ENCODE measurements at regions not wholly inside any gene's neighbourhood (a gene's known extent, or its start where the extent isn't known, plus 50 kb on each side); places are given as distances from the start of the nearest gene placed in this dataset.

- no peaks in the 10 kb centered on the region for H3K27me3 ChIP-seq (ENCODE audit: control insufficient read depth, insufficient read depth, low read length)
- H3K9me3 ChIP-seq (ENCODE audit: control insufficient read depth, low read depth, low read length) = no peaks in the 10 kb centered on the region
- H3K9ac ChIP-seq (ENCODE audit: low read length) = no peak overlapping the region
- H3K36me3 ChIP-seq (ENCODE audit: control insufficient read depth, low read depth, low read length) = no peaks in the 10 kb centered on the region
- no peak overlapping the region for H3K4me3 ChIP-seq (ENCODE audit: low read length)
- no peaks in the 10 kb centered on the region for H3K4me1 ChIP-seq (ENCODE audit: control insufficient read depth, low read depth, low read length)
- no peak overlapping the region for H3K27ac ChIP-seq (ENCODE audit: low read length)
These were observed 119.3 kb downstream of the PDHA2 start for GRCh38 chr4:95959182-95959581.

- H3K36me3 ChIP-seq (ENCODE audit: control insufficient read depth, low read depth, low read length) = no peaks in the 10 kb centered on the region
- no peak overlapping the region for H3K4me3 ChIP-seq (ENCODE audit: low read length)
- no peak overlapping the region for H3K9ac ChIP-seq (ENCODE audit: low read length)
- no peak overlapping the region for H3K27ac ChIP-seq (ENCODE audit: low read length)
- H3K9me3 ChIP-seq (ENCODE audit: control insufficient read depth, low read depth, low read length) = no peaks in the 10 kb centered on the region
- H3K27me3 ChIP-seq (ENCODE audit: control insufficient read depth, insufficient read depth, low read length) = no peaks in the 10 kb centered on the region
- no peaks in the 10 kb centered on the region for H3K4me1 ChIP-seq (ENCODE audit: control insufficient read depth, low read depth, low read length)
These were observed 119.7 kb downstream of the PDHA2 start for GRCh38 chr4:95959633-95960032.

- Histone ChIP-seq H3K27ac (ENCODE audit: low read length) (no peak overlapping the region), H3K4me1 (ENCODE audit: control insufficient read depth, low read depth, low read length) (no peaks in the 10 kb centered on the region), H3K9me3 (ENCODE audit: control insufficient read depth, low read depth, low read length) (no peaks in the 10 kb centered on the region), H3K27me3 (ENCODE audit: control insufficient read depth, insufficient read depth, low read length) (no peaks in the 10 kb centered on the region), H3K36me3 (ENCODE audit: control insufficient read depth, low read depth, low read length) (no peaks in the 10 kb centered on the region), H3K9ac (ENCODE audit: low read length) (no peak overlapping the region), H3K4me3 (ENCODE audit: low read length) (no peak overlapping the region)
These were observed 123.6 kb downstream of the PDHA2 start for GRCh38 chr4:95963456-95963855.

GRCh38 chr4:95979961-95980876 is 140.3 kb downstream of the PDHA2 start:
- H3K27ac ChIP-seq (ENCODE audit: low read length) = no peak overlapping the region
- H3K9me3 ChIP-seq (ENCODE audit: control insufficient read depth, low read depth, low read length) = no peaks in the 10 kb centered on the region
- no peaks in the 10 kb centered on the region for H3K27me3 ChIP-seq (ENCODE audit: control insufficient read depth, insufficient read depth, low read length)
- no peaks in the 10 kb centered on the region for H3K4me1 ChIP-seq (ENCODE audit: control insufficient read depth, low read depth, low read length)
- no peak overlapping the region for H3K9ac ChIP-seq (ENCODE audit: low read length)
- no peak overlapping the region for H3K4me3 ChIP-seq (ENCODE audit: low read length)
- no peaks in the 10 kb centered on the region for H3K36me3 ChIP-seq (ENCODE audit: control insufficient read depth, low read depth, low read length)

- Histone ChIP-seq H3K9me3 (ENCODE audit: control insufficient read depth, low read depth, low read length) (no peaks in the 10 kb centered on the region), H3K27me3 (ENCODE audit: control insufficient read depth, insufficient read depth, low read length) (no peaks in the 10 kb centered on the region), H3K4me3 (ENCODE audit: low read length) (no peak overlapping the region), H3K27ac (ENCODE audit: low read length) (no peak overlapping the region), H3K4me1 (ENCODE audit: control insufficient read depth, low read depth, low read length) (no peaks in the 10 kb centered on the region), H3K36me3 (ENCODE audit: control insufficient read depth, low read depth, low read length) (no peaks in the 10 kb centered on the region), H3K9ac (ENCODE audit: low read length) (no peak overlapping the region)
These were observed 141.0 kb downstream of the PDHA2 start for GRCh38 chr4:95980877-95981360.

- H3K9me3 ChIP-seq (ENCODE audit: control insufficient read depth, low read depth, low read length) = no peaks in the 10 kb centered on the region
- no peaks in the 10 kb centered on the region for H3K4me1 ChIP-seq (ENCODE audit: control insufficient read depth, low read depth, low read length)
- H3K27me3 ChIP-seq (ENCODE audit: control insufficient read depth, insufficient read depth, low read length) = no peaks in the 10 kb centered on the region
- H3K9ac ChIP-seq (ENCODE audit: low read length) = no peak overlapping the region
- no peak overlapping the region for H3K4me3 ChIP-seq (ENCODE audit: low read length)
- no peak overlapping the region for H3K27ac ChIP-seq (ENCODE audit: low read length)
- H3K36me3 ChIP-seq (ENCODE audit: control insufficient read depth, low read depth, low read length) = no peaks in the 10 kb centered on the region
These were observed 141.7 kb downstream of the PDHA2 start for GRCh38 chr4:95981591-95981990.

GRCh38 chr4:95982516-95982915 is 142.6 kb downstream of the PDHA2 start:
- Histone ChIP-seq H3K36me3 (ENCODE audit: control insufficient read depth, low read depth, low read length) (no peaks in the 10 kb centered on the region), H3K27ac (ENCODE audit: low read length) (no peak overlapping the region), H3K9me3 (ENCODE audit: control insufficient read depth, low read depth, low read length) (no peaks in the 10 kb centered on the region), H3K27me3 (ENCODE audit: control insufficient read depth, insufficient read depth, low read length) (no peaks in the 10 kb centered on the region), H3K9ac (ENCODE audit: low read length) (no peak overlapping the region), H3K4me3 (ENCODE audit: low read length) (no peak overlapping the region), H3K4me1 (ENCODE audit: control insufficient read depth, low read depth, low read length) (no peaks in the 10 kb centered on the region)

- Histone ChIP-seq H3K27me3 (ENCODE audit: control insufficient read depth, insufficient read depth, low read length) (no peaks in the 10 kb centered on the region), H3K9me3 (ENCODE audit: control insufficient read depth, low read depth, low read length) (no peaks in the 10 kb centered on the region), H3K4me1 (ENCODE audit: control insufficient read depth, low read depth, low read length) (no peaks in the 10 kb centered on the region), H3K27ac (ENCODE audit: low read length) (no peak overlapping the region), H3K36me3 (ENCODE audit: control insufficient read depth, low read depth, low read length) (no peaks in the 10 kb centered on the region), H3K9ac (ENCODE audit: low read length) (no peak overlapping the region), H3K4me3 (ENCODE audit: low read length) (no peak overlapping the region)
These were observed 144.2 kb downstream of the PDHA2 start for GRCh38 chr4:95984081-95984480.

- Histone ChIP-seq H3K9ac (ENCODE audit: low read length) (no peak overlapping the region), H3K27ac (ENCODE audit: low read length) (no peak overlapping the region), H3K4me1 (ENCODE audit: control insufficient read depth, low read depth, low read length) (no peaks in the 10 kb centered on the region), H3K27me3 (ENCODE audit: control insufficient read depth, insufficient read depth, low read length) (no peaks in the 10 kb centered on the region), H3K36me3 (ENCODE audit: control insufficient read depth, low read depth, low read length) (no peaks in the 10 kb centered on the region), H3K9me3 (ENCODE audit: control insufficient read depth, low read depth, low read length) (no peaks in the 10 kb centered on the region), H3K4me3 (ENCODE audit: low read length) (no peak overlapping the region)
These were observed 145.2 kb downstream of the PDHA2 start for GRCh38 chr4:95985051-95985450.

- Histone ChIP-seq H3K9ac (ENCODE audit: low read length) (no peak overlapping the region), H3K4me3 (ENCODE audit: low read length) (no peak overlapping the region), H3K27me3 (ENCODE audit: control insufficient read depth, insufficient read depth, low read length) (no peaks in the 10 kb centered on the region), H3K9me3 (ENCODE audit: control insufficient read depth, low read depth, low read length) (no peaks in the 10 kb centered on the region), H3K4me1 (ENCODE audit: control insufficient read depth, low read depth, low read length) (no peaks in the 10 kb centered on the region), H3K36me3 (ENCODE audit: control insufficient read depth, low read depth, low read length) (no peaks in the 10 kb centered on the region), H3K27ac (ENCODE audit: low read length) (no peak overlapping the region)
These were observed 146.1 kb downstream of the PDHA2 start for GRCh38 chr4:95985791-95986550.

GRCh38 chr4:95987851-95988250 is 148.0 kb downstream of the PDHA2 start:
- Histone ChIP-seq H3K36me3 (ENCODE audit: control insufficient read depth, low read depth, low read length) (no peaks in the 10 kb centered on the region), H3K4me1 (ENCODE audit: control insufficient read depth, low read depth, low read length) (no peaks in the 10 kb centered on the region), H3K27me3 (ENCODE audit: control insufficient read depth, insufficient read depth, low read length) (no peaks in the 10 kb centered on the region), H3K9ac (ENCODE audit: low read length) (no peak overlapping the region), H3K4me3 (ENCODE audit: low read length) (no peak overlapping the region), H3K9me3 (ENCODE audit: control insufficient read depth, low read depth, low read length) (no peaks in the 10 kb centered on the region), H3K27ac (ENCODE audit: low read length) (no peak overlapping the region)

Data from iPS-18a (cell line).